GM13977 (cell line): ENCODE measurements at regions not wholly inside any gene's neighbourhood (a gene's known extent, or its start where the extent isn't known, plus 50 kb on each side); places are given as distances from the start of the nearest gene placed in this dataset.

Experiments
- DNase-seq: peaks from one replicate; pipeline ENCODE4 v3.0.0; 2012; ENCODE audit warnings: low spot score
- CTCF ChIP-seq: IDR thresholded peaks from 2 replicates; pipeline ENCODE4 v1.5.1; 2012; ENCODE audit warnings: mild to moderate bottlenecking, control low read depth; ENCODE audit not compliant: insufficient read depth; ENCODE audit errors: extremely low read depth, missing control alignments
- in situ Hi-C: fragments of 300-500 bp; cut with MboI; formaldehyde crosslinking; loops from one replicate; pipeline ENCODE4 v1.12.0; 2022; ENCODE audit warnings: low sequenced_read_pairs, low pct_unique_long_range_greater_than_20kb, mixed read lengths, inconsistent platforms; ENCODE audit not compliant: unreplicated experiment

- DNase-seq: no peak
- no peak for TF ChIP-seq CTCF
- in situ Hi-C loops: no loop called here
Observed at GRCh38 chr6:155509743-155510475, 54.3 kb upstream of the NOX3 start.

GRCh38 chr6:155505608-155505989, 50.0 kb upstream of the NOX3 start:
- no peak for TF ChIP-seq CTCF
- in situ Hi-C loops: no loop called here
- no peak for DNase-seq
